Astrocyte (in vitro differentiated cells and primary cell): ENCODE measurements at regions not wholly inside any gene's neighbourhood (a gene's known extent, or its start where the extent isn't known, plus 50 kb on each side); places are given as distances from the start of the nearest gene placed in this dataset.

Experiments used
- DNase-seq: peaks from one replicate; pipeline ENCODE4 v3.0.0-alpha.2; 2010; ENCODE audit warnings: low read depth
- FAIRE-seq: peaks from 2 replicates; lab custom pipeline; 2011; peaks lifted over from hg19 to GRCh38; lab: Jason Lieb, UNC
- H2AFZ ChIP-seq: 2 replicates; pipeline ENCODE4 v1.6.0; 2012; ENCODE audit warnings: low read depth, low read length, inconsistent platforms
- H3K27ac ChIP-seq: 2 replicates; pipeline ENCODE4 v1.5.1; 2011; ENCODE audit warnings: low read depth, low read length, inconsistent platforms
- H3K27me3 ChIP-seq: 2 replicates; pipeline ENCODE4 v1.6.0; 2011; ENCODE audit warnings: low read length, inconsistent platforms; ENCODE audit not compliant: insufficient read depth
- H3K36me3 ChIP-seq: 2 replicates; pipeline ENCODE4 v1.5.1; 2011; ENCODE audit warnings: low read length, inconsistent platforms; ENCODE audit not compliant: insufficient read depth
- H3K4me1 ChIP-seq: 2 replicates; pipeline ENCODE4 v1.5.1; 2011; ENCODE audit warnings: low read length, inconsistent platforms; ENCODE audit not compliant: insufficient read depth
- H3K4me2 ChIP-seq: 2 replicates; pipeline ENCODE4 v1.6.0; 2012; ENCODE audit warnings: low read length, inconsistent platforms
- H3K4me3 ChIP-seq: 2 replicates; pipeline ENCODE4 v1.5.1; 2011; ENCODE audit warnings: low read depth, mild to moderate bottlenecking, low read length, inconsistent platforms; ENCODE audit not compliant: insufficient read depth
- H3K79me2 ChIP-seq: 2 replicates; pipeline ENCODE4 v1.6.0; 2012; ENCODE audit warnings: mild to moderate bottlenecking, low read length, inconsistent platforms; ENCODE audit not compliant: insufficient read depth
- H3K9ac ChIP-seq: 2 replicates; pipeline ENCODE4 v1.6.0; 2012; ENCODE audit warnings: mild to moderate bottlenecking, low read length, inconsistent platforms
- H3K9me3 ChIP-seq: 2 replicates; pipeline ENCODE4 v1.5.1; 2012; ENCODE audit warnings: low read depth, mild to moderate bottlenecking, low read length, inconsistent platforms; ENCODE audit not compliant: insufficient read depth
- H4K20me1 ChIP-seq: 2 replicates; pipeline ENCODE4 v1.6.0; 2012; ENCODE audit warnings: low read length, inconsistent platforms; ENCODE audit not compliant: insufficient read depth
- H3K27ac Mint-ChIP-seq: one replicate; pipeline ENCODE4 v1.8.0; 2021; ENCODE audit warnings: mild to moderate bottlenecking, mixed read lengths; ENCODE audit not compliant: unreplicated experiment
- H3K27me3 Mint-ChIP-seq: one replicate; pipeline ENCODE4 v1.8.0; 2021; ENCODE audit warnings: low read depth, mixed read lengths; ENCODE audit not compliant: unreplicated experiment
- H3K36me3 Mint-ChIP-seq: one replicate; pipeline ENCODE4 v1.8.0; 2021; ENCODE audit warnings: low read depth, mixed read lengths; ENCODE audit not compliant: unreplicated experiment
- H3K4me1 Mint-ChIP-seq: one replicate; pipeline ENCODE4 v1.8.0; 2021; ENCODE audit warnings: low read depth, mixed read lengths; ENCODE audit not compliant: unreplicated experiment
- H3K4me3 Mint-ChIP-seq: one replicate; pipeline ENCODE4 v1.8.0; 2021; ENCODE audit warnings: mild to moderate bottlenecking, moderate library complexity, mixed read lengths; ENCODE audit not compliant: unreplicated experiment
- H3K9me3 Mint-ChIP-seq: one replicate; pipeline ENCODE4 v1.8.0; 2021; ENCODE audit warnings: mild to moderate bottlenecking, mixed read lengths; ENCODE audit not compliant: unreplicated experiment
- CTCF ChIP-seq: IDR thresholded peaks from 2 replicates; pipeline ENCODE4 v1.5.1; 2011; ENCODE audit warnings: low read depth, mild to moderate bottlenecking, inconsistent platforms, low read length, moderate library complexity; ENCODE audit not compliant: insufficient read depth
- EZH2 ChIP-seq: IDR thresholded peaks from 2 replicates; pipeline ENCODE4 v1.6.1; 2012; ENCODE audit warnings: mild to moderate bottlenecking, low read length, inconsistent platforms; ENCODE audit not compliant: insufficient read depth

GRCh38 chr1:68959461-68960030 is 462.7 kb upstream of the DEPDC1 start:
- TF ChIP-seq CTCF (no peak), EZH2 (no peak)
- no peaks in the 10 kb centered on the region for H3K79me2 ChIP-seq
- no peak for DNase-seq
- no peaks in the 10 kb centered on the region for H3K4me1 ChIP-seq
- H2AFZ ChIP-seq = no peak overlapping the region
- Mint-ChIP-seq H3K9me3 (no peaks in the 10 kb centered on the region), H3K36me3 (no peaks in the 10 kb centered on the region), H3K4me1 (peaks cover 3% of the 10 kb centered on the region), H3K27ac (no peak overlapping the region), H3K4me3 (no peak overlapping the region), H3K27me3 (no peaks in the 10 kb centered on the region)
- H3K9me3 ChIP-seq = no peaks in the 10 kb centered on the region
- no peak overlapping the region for H3K4me3 ChIP-seq
- H3K27ac ChIP-seq = no peak overlapping the region
- no peak overlapping the region for H3K9ac ChIP-seq
- FAIRE-seq = no peak
- H3K4me2 ChIP-seq = no peak overlapping the region
- no peaks in the 10 kb centered on the region for H3K27me3 ChIP-seq
- H3K36me3 ChIP-seq = no peaks in the 10 kb centered on the region
- H4K20me1 ChIP-seq = no peaks in the 10 kb centered on the region

GRCh38 chr1:68961143-68961542 is 464.3 kb upstream of the DEPDC1 start:
- H3K4me3 Mint-ChIP-seq = no peak overlapping the region
- no peaks in the 10 kb centered on the region for H4K20me1 ChIP-seq
- no peak overlapping the region for H3K4me3 ChIP-seq
- no peaks in the 10 kb centered on the region for H3K27me3 ChIP-seq
- no peaks in the 10 kb centered on the region for H3K79me2 ChIP-seq
- no peak overlapping the region for H2AFZ ChIP-seq
- H3K9me3 Mint-ChIP-seq = peaks cover 2% of the 10 kb centered on the region
- TF ChIP-seq EZH2 (no peak), CTCF (no peak)
- no peaks in the 10 kb centered on the region for H3K9me3 ChIP-seq
- no peak overlapping the region for H3K27ac Mint-ChIP-seq
- H3K27ac ChIP-seq = no peak overlapping the region
- H3K4me2 ChIP-seq = no peak overlapping the region
- no peaks in the 10 kb centered on the region for H3K36me3 Mint-ChIP-seq
- H3K9ac ChIP-seq = no peak overlapping the region
- no peaks in the 10 kb centered on the region for H3K4me1 ChIP-seq
- no peaks in the 10 kb centered on the region for H3K27me3 Mint-ChIP-seq
- H3K4me1 Mint-ChIP-seq = peaks cover 3% of the 10 kb centered on the region
- H3K36me3 ChIP-seq = no peaks in the 10 kb centered on the region
- FAIRE-seq (no peak), DNase-seq (no peak)

- peaks cover 3% of the 10 kb centered on the region for H3K4me1 Mint-ChIP-seq
Observed at GRCh38 chr1:68963353-68963752, 466.5 kb upstream of the DEPDC1 start.

More at GRCh38 chr1:68963353-68963752, 466.5 kb upstream of the DEPDC1 start:
- Mint-ChIP-seq H3K36me3 (no peaks in the 10 kb centered on the region), H3K4me3 (no peak overlapping the region), H3K27ac (no peak overlapping the region), H3K27me3 (no peaks in the 10 kb centered on the region), H3K9me3 (peaks cover 2% of the 10 kb centered on the region)
- Histone ChIP-seq H4K20me1 (no peaks in the 10 kb centered on the region), H3K4me3 (no peak overlapping the region), H3K79me2 (no peaks in the 10 kb centered on the region), H3K36me3 (no peaks in the 10 kb centered on the region), H3K27me3 (no peaks in the 10 kb centered on the region), H3K4me1 (no peaks in the 10 kb centered on the region), H3K9me3 (no peaks in the 10 kb centered on the region), H3K4me2 (no peak overlapping the region), H3K27ac (no peak overlapping the region), H3K9ac (no peak overlapping the region), H2AFZ (no peak overlapping the region)
- DNase-seq (peak; percentile 35), FAIRE-seq (peak; percentile 37)
- TF ChIP-seq CTCF (no peak), EZH2 (no peak)
